Common myeloid progenitor, CD34-positive (primary cell): ENCODE measurements at regions not wholly inside any gene's neighbourhood (a gene's known extent, or its start where the extent isn't known, plus 50 kb on each side); places are given as distances from the start of the nearest gene placed in this dataset.

Experiments used
- CTCF ChIA-PET: fragments of 350-600 bp; sonication (Branson Sonifier 250); formaldehyde crosslinking; loops from one replicate; lab custom pipeline; 2021; ENCODE audit warnings: antibody characterized with exemption; lab: Charles Lee
- POLR2A ChIA-PET: fragments of 350-600 bp; sonication (Branson Sonifier 250); formaldehyde crosslinking; loops from one replicate; lab custom pipeline; 2021; ENCODE audit warnings: antibody characterized with exemption; lab: Charles Lee
- DNase-seq, 3 donors: peaks; one replicate each; pipeline versions ENCODE4 v3.0.0 to v3.0.0-alpha.2; 2013
- H3K27ac ChIP-seq, 2 experiments: 1 replicate in 1 of 2; 2 replicates in 1 of 2; pipeline ENCODE4 v1.7.0; 2013; ENCODE audit warnings: inconsistent platforms in 2 of 2, low read length in 2 of 2, mild to moderate bottlenecking in 2 of 2, low read depth in 1 of 2, moderate library complexity in 1 of 2; ENCODE audit not compliant: severe bottlenecking in 2 of 2, insufficient read depth in 1 of 2, poor library complexity in 1 of 2
- H3K27me3 ChIP-seq, 5 experiments: replicated peaks in 2 of 5; 1 replicate in 3 of 5; 2 replicates in 2 of 5; pipeline versions ENCODE4 v1.6.1 to v1.7.0; 2013; ENCODE audit warnings: low read length in 4 of 5, mild to moderate bottlenecking in 2 of 5, moderate library complexity in 2 of 5, inconsistent platforms in 1 of 5; ENCODE audit not compliant: insufficient read depth in 5 of 5, control insufficient read depth in 4 of 5
- H3K36me3 ChIP-seq, 4 experiments: 1 replicate in 2 of 4; 2 replicates in 2 of 4; pipeline versions ENCODE4 v1.6.1 to v1.7.0; 2013; ENCODE audit warnings: low read length in 3 of 4, control low read depth in 1 of 4, mild to moderate bottlenecking in 1 of 4; ENCODE audit not compliant: control insufficient read depth in 4 of 4, insufficient read depth in 4 of 4
- H3K4me1 ChIP-seq, 4 experiments: 1 replicate in 3 of 4; 2 replicates in 1 of 4; pipeline versions ENCODE4 v1.6.1 to v1.7.1; 2013; ENCODE audit warnings: low read length in 3 of 4, mild to moderate bottlenecking in 3 of 4, control low read depth in 1 of 4, inconsistent platforms in 1 of 4, moderate library complexity in 1 of 4; ENCODE audit not compliant: control insufficient read depth in 4 of 4, insufficient read depth in 4 of 4; ENCODE audit errors: control extremely low read depth in 1 of 4
- H3K4me3 ChIP-seq, 7 experiments: 1 replicate in 4 of 7; 2 replicates in 3 of 7; pipeline versions ENCODE4 v1.5.1 to v1.7.0; 2013; ENCODE audit warnings: mild to moderate bottlenecking in 7 of 7, low read length in 6 of 7, moderate library complexity in 6 of 7, inconsistent platforms in 2 of 7, low read depth in 2 of 7, control low read depth in 1 of 7; ENCODE audit not compliant: insufficient read depth in 4 of 7, control insufficient read depth in 1 of 7; ENCODE audit errors: extremely low read depth in 1 of 7
- H3K9me3 ChIP-seq, 5 experiments: 1 replicate in 4 of 5; 2 replicates in 1 of 5; pipeline versions ENCODE4 v1.6.1 to v1.7.1; 2013; ENCODE audit warnings: low read length in 4 of 5, mild to moderate bottlenecking in 2 of 5, inconsistent platforms in 1 of 5, low read depth in 1 of 5, moderate library complexity in 1 of 5; ENCODE audit not compliant: control insufficient read depth in 4 of 5, insufficient read depth in 2 of 5; ENCODE audit errors: control extremely low read depth in 1 of 5
- whole genome bisulfite sequencing: methylation state at CpG from one replicate; pipeline ENCODE4 v1.1.5; 2013; ENCODE audit not compliant: insufficient coverage; 5-methylcytosine and 5-hydroxymethylcytosine counted together

DNA sequence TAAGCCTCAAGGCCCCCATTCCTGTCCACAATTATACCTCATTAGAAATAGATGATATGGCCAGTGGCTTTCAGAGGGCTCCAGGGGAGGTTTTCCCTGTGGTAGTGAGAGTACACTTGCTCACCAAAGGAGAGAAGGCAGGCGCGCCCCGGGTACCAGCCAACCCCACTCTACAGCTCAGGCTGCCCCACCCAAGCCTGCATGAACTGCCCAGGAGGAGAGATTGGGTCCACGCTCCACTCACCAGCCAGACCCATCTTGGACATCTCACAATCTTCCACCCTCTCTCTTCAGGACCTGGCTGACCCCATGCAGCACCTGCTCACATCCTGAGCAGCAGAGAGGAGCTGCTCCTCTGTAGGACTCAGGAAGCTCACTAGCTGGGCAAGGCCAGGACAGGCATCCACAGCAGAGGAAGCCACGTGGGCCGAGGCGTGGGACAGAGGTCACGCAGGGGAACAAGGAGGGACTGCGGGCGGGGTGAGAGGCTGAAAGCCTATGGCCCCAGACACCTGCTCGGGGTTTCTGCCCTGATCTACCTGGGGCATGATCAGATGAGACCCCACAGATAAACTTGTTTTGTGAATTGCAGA lies 53.9 kb upstream of the GLI2 start:
- peaks cover 0 to 18% (median 2%) of the 10 kb centered on the region in 5 experiments for H3K27me3 ChIP-seq
- CTCF ChIA-PET, result interaction anchor here (1.0 to 4.0 kb wide), 14 partner anchors 8 to 1164 kb away, joined by 3 to 21 read pairs (median 4); no protein-coding TSS in a partner anchor
- POLR2A ChIA-PET, result no interaction called here

DNA sequence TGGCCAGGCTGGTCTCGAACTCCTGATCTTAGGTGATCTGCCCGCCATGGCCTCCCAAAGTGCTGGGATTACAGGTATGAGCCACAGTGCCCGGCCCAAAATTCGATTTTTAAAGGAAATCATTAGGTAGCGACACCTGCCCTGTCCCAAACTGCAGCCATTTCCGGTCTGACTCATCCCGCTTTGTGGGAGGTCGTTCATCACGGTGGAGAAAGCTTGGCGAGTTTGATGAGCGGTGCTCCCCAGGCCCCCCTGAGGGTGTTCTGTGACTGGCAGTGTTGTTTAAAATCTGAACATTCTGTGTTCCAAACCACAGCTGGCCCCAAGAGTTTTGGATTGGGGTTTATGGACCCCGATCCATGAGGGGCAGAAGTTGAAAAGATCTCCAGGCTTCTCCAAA lies 53.0 kb upstream of the GLI2 start:
- ChIA-PET POLR2A (no interaction called here), CTCF (interaction anchor here (0.6 to 4.0 kb wide), 4 partner anchors 10 to 397 kb away, joined by 3 to 21 read pairs (median 4); no protein-coding TSS in a partner anchor)
- no peak overlapping the region for H3K27ac ChIP-seq
- peaks cover 0 to 4% (median 0%) of the 10 kb centered on the region in 5 experiments for H3K9me3 ChIP-seq
- peaks cover 0 to 15% (median 2%) of the 10 kb centered on the region in 5 experiments for H3K27me3 ChIP-seq
- WGBS, result 90% methylated on average over 10 of the region's 12 CpGs
- no peak for DNase-seq
- H3K4me1 ChIP-seq, result no peaks in the 10 kb centered on the region
- H3K36me3 ChIP-seq, result no peaks in the 10 kb centered on the region
- H3K4me3 ChIP-seq, result no peak overlapping the region

More for the DNA sequence above, 53.9 kb upstream of the GLI2 start:
- Histone ChIP-seq H3K27ac (no peak overlapping the region), H3K9me3 (no peaks in the 10 kb centered on the region), H3K36me3 (no peaks in the 10 kb centered on the region), H3K4me1 (no peaks in the 10 kb centered on the region), H3K4me3 (no peak overlapping the region)
- 96% methylated on average over 9 of the region's 11 CpGs for WGBS
- DNase-seq, result no peak

DNA sequence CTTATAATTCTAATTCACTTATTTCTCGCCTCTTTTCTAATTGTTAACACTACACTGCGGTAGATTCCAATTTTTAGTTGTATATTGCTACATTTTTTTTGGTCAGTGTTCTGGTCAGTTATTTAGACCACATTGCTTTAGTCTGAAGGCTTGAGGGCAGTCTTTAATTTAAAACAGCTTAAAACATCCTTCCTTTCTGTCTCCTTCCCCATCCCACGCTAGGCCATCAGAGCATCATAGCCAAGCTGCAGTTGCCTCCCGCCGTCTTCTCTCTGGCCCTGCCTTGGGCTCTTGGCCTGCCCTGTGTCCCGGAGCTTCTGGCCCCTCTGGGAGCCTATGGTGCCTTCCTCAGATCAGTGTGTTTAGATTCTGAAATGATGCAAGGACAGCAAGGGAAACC lies 52.6 kb upstream of the GLI2 start:
- H3K9me3 ChIP-seq, result peaks cover 0 to 4% (median 0%) of the 10 kb centered on the region in 5 experiments
- no peak overlapping the region for H3K4me3 ChIP-seq
- H3K36me3 ChIP-seq, result no peaks in the 10 kb centered on the region
- no peak overlapping the region for H3K27ac ChIP-seq
- H3K27me3 ChIP-seq, result peaks cover 0 to 15% (median 2%) of the 10 kb centered on the region in 5 experiments
- CTCF ChIA-PET, result interaction anchor here (0.6 to 4.0 kb wide), 4 partner anchors 10 to 396 kb away, joined by 3 to 21 read pairs (median 4); no protein-coding TSS in a partner anchor
- no peak for DNase-seq
- WGBS, result 60% methylated on average over 3 of the region's 6 CpGs
- POLR2A ChIA-PET, result no interaction called here
- no peaks in the 10 kb centered on the region for H3K4me1 ChIP-seq

DNA sequence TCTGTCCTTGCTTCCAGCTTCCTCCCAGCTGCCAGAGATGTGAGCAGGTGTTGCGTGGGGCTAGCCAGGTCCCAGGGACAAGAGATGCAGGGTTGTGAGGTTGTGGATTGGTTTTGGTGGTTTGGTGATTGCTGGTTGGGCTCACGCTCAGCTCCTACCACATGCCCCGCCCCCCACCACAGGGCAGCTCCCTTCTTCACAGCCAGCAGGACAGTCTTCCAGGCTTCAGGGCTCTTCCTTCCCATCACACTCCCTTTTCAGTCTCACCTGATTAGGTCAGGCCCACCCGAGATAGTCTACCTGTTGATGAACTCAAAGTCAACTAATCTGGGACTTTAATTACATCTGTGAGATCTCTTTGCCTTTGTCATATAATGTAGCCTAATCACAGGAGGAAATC lies 52.0 kb upstream of the GLI2 start:
- no peak for DNase-seq
- Histone ChIP-seq H3K27ac (no peak overlapping the region), H3K27me3 (peaks cover 0 to 15% (median 2%) of the 10 kb centered on the region in 5 experiments), H3K9me3 (peaks cover 0 to 4% (median 0%) of the 10 kb centered on the region in 5 experiments), H3K4me1 (no peaks in the 10 kb centered on the region), H3K4me3 (no peak overlapping the region), H3K36me3 (no peaks in the 10 kb centered on the region)
- ChIA-PET CTCF (interaction anchor here (1.1 to 1.8 kb wide), 3 partner anchors 72 to 395 kb away, joined by 3 to 4 read pairs (median 4); no protein-coding TSS in a partner anchor), POLR2A (no interaction called here)
- WGBS, result 75% methylated on average over 2 of the region's 4 CpGs

DNA sequence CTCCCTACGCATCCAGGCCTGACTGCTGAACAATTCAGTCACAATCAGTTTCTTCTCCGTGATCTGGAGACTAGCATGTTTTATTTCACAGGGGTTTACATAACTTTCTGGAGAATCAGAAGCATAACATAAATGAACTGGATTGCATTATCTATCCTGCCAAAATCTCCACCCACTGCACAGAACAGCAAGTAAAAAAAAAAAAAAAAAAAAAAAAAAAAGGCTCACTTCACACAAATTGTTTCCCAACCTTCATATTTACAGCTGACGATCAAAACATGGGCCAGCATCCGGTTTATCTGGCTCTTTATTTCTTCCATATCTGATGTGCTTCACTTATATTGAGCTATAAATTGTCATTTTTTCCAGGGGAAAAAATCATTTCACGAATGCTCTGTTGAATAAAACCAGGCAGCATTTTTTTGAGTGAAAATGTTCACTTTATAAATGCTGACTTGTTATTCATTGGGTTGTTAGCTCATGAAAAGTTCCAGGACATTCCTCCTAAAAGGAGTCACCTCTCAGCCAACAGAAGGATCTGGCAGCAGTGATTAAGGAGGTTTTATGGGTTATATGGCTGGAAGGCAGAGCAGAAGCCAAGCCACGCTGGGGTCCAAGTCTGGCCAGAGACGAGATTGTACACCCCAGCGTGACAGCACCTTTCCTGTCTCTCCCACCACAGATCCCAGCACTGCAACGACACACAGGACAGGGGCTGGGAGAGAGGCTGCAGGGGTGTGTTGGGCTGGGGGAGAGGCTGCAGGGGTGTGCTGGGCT lies 51.2 kb upstream of the GLI2 start:
- CTCF ChIA-PET, result interaction anchor here (0.6 to 1.7 kb wide), 4 partner anchors 73 to 392 kb away, joined by 3 to 6 read pairs (median 4); no protein-coding TSS in a partner anchor
- Histone ChIP-seq H3K27ac (no peak overlapping the region), H3K27me3 (peaks cover 0 to 16% (median 2%) of the 10 kb centered on the region in 5 experiments), H3K9me3 (peaks cover 0 to 4% (median 0%) of the 10 kb centered on the region in 5 experiments), H3K4me3 (no peak overlapping the region), H3K4me1 (no peaks in the 10 kb centered on the region), H3K36me3 (no peaks in the 10 kb centered on the region)
- DNase-seq, result no peak
- WGBS, result 74% methylated on average over 5 of the region's 9 CpGs
- POLR2A ChIA-PET, result no interaction called here

DNA sequence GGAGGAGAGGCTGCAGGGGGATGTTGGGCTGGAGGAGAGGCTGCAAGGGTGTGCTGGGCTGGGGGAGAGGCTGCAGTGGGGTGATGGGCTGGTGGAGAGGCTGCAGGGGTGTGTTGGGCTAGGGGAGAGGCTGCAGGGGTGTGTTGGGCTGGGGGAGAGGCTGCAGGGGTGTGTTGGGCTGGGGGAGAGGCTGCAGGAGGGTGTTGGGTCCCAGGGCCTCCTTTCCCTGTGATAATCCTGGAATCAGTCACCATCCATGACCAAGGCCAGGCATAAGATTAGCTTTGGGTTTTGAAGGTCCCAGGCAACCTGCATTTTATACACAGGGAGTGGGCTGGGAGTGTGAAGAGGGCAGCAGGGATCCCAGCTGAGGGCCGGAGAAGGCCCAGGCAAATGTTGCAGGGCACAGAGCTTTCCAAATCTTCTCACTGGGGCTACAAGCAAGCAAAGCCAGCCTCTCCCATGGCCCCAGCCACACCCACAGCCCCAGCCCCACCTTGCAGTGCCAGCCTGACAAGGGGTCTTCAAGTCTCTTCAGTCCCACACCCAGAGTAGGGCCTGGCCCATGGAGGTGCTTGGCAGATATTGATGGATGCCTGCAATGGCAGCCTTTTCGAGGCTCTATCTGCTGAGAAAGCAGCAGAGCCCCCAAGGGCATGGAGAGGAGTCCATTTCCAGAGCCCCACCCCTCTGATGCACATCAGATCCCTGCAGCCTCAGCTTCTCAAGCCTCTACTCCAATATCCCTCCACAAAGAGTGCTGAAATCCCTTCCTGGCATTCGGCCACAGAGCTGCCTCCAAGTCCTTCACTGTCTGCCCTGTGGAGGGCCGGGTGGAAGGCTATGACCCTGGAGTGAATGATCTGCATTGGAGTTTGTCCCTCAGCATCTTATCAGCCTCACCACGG lies 50.3 kb upstream of the GLI2 start:
- no peak overlapping the region for H3K27ac ChIP-seq
- no peak for DNase-seq
- no peaks in the 10 kb centered on the region for H3K4me1 ChIP-seq
- no peak overlapping the region for H3K4me3 ChIP-seq
- peaks cover 0 to 15% (median 5%) of the 10 kb centered on the region in 5 experiments for H3K27me3 ChIP-seq
- ChIA-PET CTCF (interaction anchor here (1.7 to 3.1 kb wide), 2 partner anchors 8 to 391 kb away, joined by 6 to 9 read pairs; no protein-coding TSS in a partner anchor), POLR2A (no interaction called here)
- 91% methylated on average over 5 of the region's 5 CpGs for WGBS
- H3K36me3 ChIP-seq, result no peaks in the 10 kb centered on the region
- H3K9me3 ChIP-seq, result peaks cover 0 to 4% (median 0%) of the 10 kb centered on the region in 5 experiments
